ENCODE measurements at regions not wholly inside any gene's neighbourhood (a gene's known extent, or its start where the extent isn't known, plus 50 kb on each side); places are given as distances from the start of the nearest gene placed in this dataset.

GRCh38 chr16:73140929-73141328 is 93.0 kb upstream of the ZFHX3 start:
- no peak for TF ChIP-seq EZH2 (IDR thresholded peaks at IDR 0.05; ENCODE audit: low read length)
- TF ChIP-seq, protein P1, sequence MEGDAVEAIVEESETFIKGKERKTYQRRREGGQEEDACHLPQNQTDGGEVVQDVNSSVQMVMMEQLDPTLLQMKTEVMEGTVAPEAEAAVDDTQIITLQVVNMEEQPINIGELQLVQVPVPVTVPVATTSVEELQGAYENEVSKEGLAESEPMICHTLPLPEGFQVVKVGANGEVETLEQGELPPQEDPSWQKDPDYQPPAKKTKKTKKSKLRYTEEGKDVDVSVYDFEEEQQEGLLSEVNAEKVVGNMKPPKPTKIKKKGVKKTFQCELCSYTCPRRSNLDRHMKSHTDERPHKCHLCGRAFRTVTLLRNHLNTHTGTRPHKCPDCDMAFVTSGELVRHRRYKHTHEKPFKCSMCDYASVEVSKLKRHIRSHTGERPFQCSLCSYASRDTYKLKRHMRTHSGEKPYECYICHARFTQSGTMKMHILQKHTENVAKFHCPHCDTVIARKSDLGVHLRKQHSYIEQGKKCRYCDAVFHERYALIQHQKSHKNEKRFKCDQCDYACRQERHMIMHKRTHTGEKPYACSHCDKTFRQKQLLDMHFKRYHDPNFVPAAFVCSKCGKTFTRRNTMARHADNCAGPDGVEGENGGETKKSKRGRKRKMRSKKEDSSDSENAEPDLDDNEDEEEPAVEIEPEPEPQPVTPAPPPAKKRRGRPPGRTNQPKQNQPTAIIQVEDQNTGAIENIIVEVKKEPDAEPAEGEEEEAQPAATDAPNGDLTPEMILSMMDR (optimal IDR thresholded peaks at IDR 0.05 in 1 of 3, IDR thresholded peaks at IDR 0.05 in 1 of 3, conservative IDR thresholded peaks at IDR 0.05 in 1 of 3; ENCODE audit: extremely low read depth in 1 of 3, insufficient read depth in 2 of 3, low read length in 3 of 3): no peak
- Histone ChIP-seq H3K4me2 (ENCODE audit: control insufficient read depth, extremely low read depth, insufficient read depth, low read depth, low read length) (no peak overlapping the region), H3K9me1 (ENCODE audit: control insufficient read depth, extremely low read depth, insufficient read depth, low read length) (no peaks in the 10 kb centered on the region), H3K79me2 (ENCODE audit: control insufficient read depth, insufficient read depth, low read length) (no peaks in the 10 kb centered on the region), H3K27ac (ENCODE audit: control insufficient read depth, insufficient read depth, low read length) (no peak overlapping the region), H3K4me1 (ENCODE audit: control insufficient read depth, extremely low read depth, insufficient read depth, low read length) (no peaks in the 10 kb centered on the region), H2AFZ (ENCODE audit: control insufficient read depth, low read length) (no peak overlapping the region), H3K9ac (ENCODE audit: control insufficient read depth, extremely low read depth, insufficient read depth, low read length) (no peak overlapping the region), H3K27me3 (ENCODE audit: control insufficient read depth, extremely low read depth, insufficient read depth, low read length) (peaks cover 15% of the 10 kb centered on the region), H3K36me3 (ENCODE audit: control insufficient read depth in 2 of 2, extremely low read depth in 1 of 2, insufficient read depth in 2 of 2, low read length in 2 of 2) (no peaks in the 10 kb centered on the region), H3K4me3 (ENCODE audit: control insufficient read depth in 2 of 3, extremely low read depth in 1 of 3, insufficient read depth in 2 of 3, low read depth in 1 of 3, low read length in 3 of 3) (no peak overlapping the region), H3K9me3 (ENCODE audit: control insufficient read depth, low read depth, low read length) (no peaks in the 10 kb centered on the region), H4K20me1 (ENCODE audit: control insufficient read depth, extremely low read depth, insufficient read depth, low read length) (no peaks in the 10 kb centered on the region)
- no peak for DNase-seq (ENCODE audit: low read depth, low spot score)
- dilution Hi-C loops (cut with MboI; ENCODE audit: extremely low pct_ligation_motif_present, low sequenced_read_pairs): no loop called here
- FAIRE-seq: no peak

- Histone ChIP-seq H3K9me1 (ENCODE audit: control insufficient read depth, extremely low read depth, insufficient read depth, low read length) (no peaks in the 10 kb centered on the region), H3K36me3 (ENCODE audit: control insufficient read depth in 2 of 2, extremely low read depth in 1 of 2, insufficient read depth in 2 of 2, low read length in 2 of 2) (no peaks in the 10 kb centered on the region), H3K4me1 (ENCODE audit: control insufficient read depth, extremely low read depth, insufficient read depth, low read length) (no peaks in the 10 kb centered on the region), H2AFZ (ENCODE audit: control insufficient read depth, low read length) (no peak overlapping the region), H3K79me2 (ENCODE audit: control insufficient read depth, insufficient read depth, low read length) (no peaks in the 10 kb centered on the region), H3K9ac (ENCODE audit: control insufficient read depth, extremely low read depth, insufficient read depth, low read length) (no peak overlapping the region), H3K4me3 (ENCODE audit: control insufficient read depth in 2 of 3, extremely low read depth in 1 of 3, insufficient read depth in 2 of 3, low read depth in 1 of 3, low read length in 3 of 3) (no peak overlapping the region), H3K4me2 (ENCODE audit: control insufficient read depth, extremely low read depth, insufficient read depth, low read depth, low read length) (no peak overlapping the region), H4K20me1 (ENCODE audit: control insufficient read depth, extremely low read depth, insufficient read depth, low read length) (no peaks in the 10 kb centered on the region), H3K27me3 (ENCODE audit: control insufficient read depth, extremely low read depth, insufficient read depth, low read length) (no peaks in the 10 kb centered on the region), H3K9me3 (ENCODE audit: control insufficient read depth, low read depth, low read length) (no peaks in the 10 kb centered on the region), H3K27ac (ENCODE audit: control insufficient read depth, insufficient read depth, low read length) (no peak overlapping the region)
- DNase-seq (ENCODE audit: low read depth, low spot score) (no peak), FAIRE-seq (no peak)
- TF ChIP-seq EZH2 (IDR thresholded peaks at IDR 0.05; ENCODE audit: low read length): no peak
- TF ChIP-seq, protein P1 (optimal IDR thresholded peaks at IDR 0.05 in 1 of 3, IDR thresholded peaks at IDR 0.05 in 1 of 3, conservative IDR thresholded peaks at IDR 0.05 in 1 of 3; ENCODE audit: extremely low read depth in 1 of 3, insufficient read depth in 2 of 3, low read length in 3 of 3): no peak
- dilution Hi-C loops (cut with MboI; ENCODE audit: extremely low pct_ligation_motif_present, low sequenced_read_pairs): no loop called here
Observed at GRCh38 chr16:73131156-73131862, 83.4 kb upstream of the ZFHX3 start.

Data from keratinocyte (primary cell).